RWPE2 (cell line): ENCODE measurements at regions not wholly inside any gene's neighbourhood (a gene's known extent, or its start where the extent isn't known, plus 50 kb on each side); places are given as distances from the start of the nearest gene placed in this dataset.

ENCODE experiments used
- ATAC-seq: fragments of 200-7000 bp; cut with Tn5 transposase; 3 replicates; pipeline ENCODE4 v1.9.1; 2021; ENCODE audit warnings: low read depth
- DNase-seq: peaks from one replicate; pipeline ENCODE4 v3.0.0-alpha.2; 2020; ENCODE audit warnings: low spot score
- H3K27ac ChIP-seq: fragments of 450-650 bp; 2 replicates; pipeline ENCODE4 v1.5.1; 2017; ENCODE audit warnings: mild to moderate bottlenecking; ENCODE audit not compliant: poor library complexity, severe bottlenecking
- H3K27me3 ChIP-seq: fragments of 250-450 bp; sonication (Bioruptor Pico); 2 replicates; pipeline ENCODE4 v1.5.1; 2021; ENCODE audit warnings: mild to moderate bottlenecking, moderate library complexity; ENCODE audit not compliant: insufficient read depth, poor library complexity, severe bottlenecking
- H3K36me3 ChIP-seq: fragments of 250-450 bp; sonication (Bioruptor Pico); 2 replicates; pipeline ENCODE4 v1.5.1; 2020; ENCODE audit warnings: low read depth, mild to moderate bottlenecking, moderate library complexity
- H3K4me1 ChIP-seq: fragments of 250-450 bp; sonication (Bioruptor Pico); 2 replicates; pipeline ENCODE4 v1.5.1; 2021; ENCODE audit warnings: mild to moderate bottlenecking, moderate library complexity; ENCODE audit not compliant: insufficient read depth, poor library complexity, severe bottlenecking
- H3K4me3 ChIP-seq: fragments of 250-450 bp; sonication (Bioruptor Pico); 2 replicates; pipeline ENCODE4 v1.5.1; 2021; ENCODE audit warnings: mild to moderate bottlenecking, moderate library complexity; ENCODE audit not compliant: severe bottlenecking
- H3K9me3 ChIP-seq: fragments of 250-450 bp; sonication (Bioruptor Pico); 2 replicates; pipeline ENCODE4 v1.5.1; 2021; ENCODE audit warnings: mild to moderate bottlenecking, moderate library complexity; ENCODE audit not compliant: severe bottlenecking
- CTCF ChIP-seq: fragments of 450-650 bp; IDR thresholded peaks from one replicate; pipeline ENCODE4 v1.5.1; 2017; ENCODE audit warnings: mild to moderate bottlenecking, moderate library complexity; ENCODE audit not compliant: poor library complexity, severe bottlenecking

DNA sequence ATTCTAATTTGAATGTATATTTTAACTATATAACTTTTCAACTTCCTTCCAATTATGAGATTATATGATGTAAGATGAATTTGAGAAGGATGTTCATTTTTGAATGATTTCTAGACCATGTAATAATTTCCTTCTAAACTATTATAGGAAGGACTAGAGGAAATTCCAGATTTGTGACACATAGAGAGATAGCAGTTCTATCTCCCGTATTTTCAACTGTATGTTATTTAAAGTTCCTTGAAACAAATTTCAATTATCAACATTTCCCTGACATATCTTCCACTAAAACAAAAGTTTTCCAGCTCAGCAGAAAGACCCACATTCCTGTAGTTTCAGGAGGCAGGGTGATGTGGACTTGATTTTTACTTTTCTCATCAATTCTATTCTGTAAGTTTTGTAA lies 396.7 kb upstream of the C1orf87 start:
- H3K4me1 ChIP-seq = no peaks in the 10 kb centered on the region
- no peak for DNase-seq
- no peak overlapping the region for H3K27ac ChIP-seq
- no peaks in the 10 kb centered on the region for H3K27me3 ChIP-seq
- H3K36me3 ChIP-seq = no peaks in the 10 kb centered on the region
- no peaks in the 10 kb centered on the region for H3K9me3 ChIP-seq
- H3K4me3 ChIP-seq = no peak overlapping the region
- TF ChIP-seq CTCF = no peak
- no peak for ATAC-seq

GRCh38 chr1:60463786-60464185 lies 390.2 kb upstream of the C1orf87 start:
- no peaks in the 10 kb centered on the region for H3K4me1 ChIP-seq
- H3K36me3 ChIP-seq = no peaks in the 10 kb centered on the region
- H3K27ac ChIP-seq = no peak overlapping the region
- DNase-seq (no peak), ATAC-seq (no peak)
- H3K27me3 ChIP-seq = no peaks in the 10 kb centered on the region
- TF ChIP-seq CTCF = no peak
- no peak overlapping the region for H3K4me3 ChIP-seq
- H3K9me3 ChIP-seq = no peaks in the 10 kb centered on the region

GRCh38 chr1:60463146-60463545 lies 389.6 kb upstream of the C1orf87 start:
- no peak for DNase-seq
- Histone ChIP-seq H3K27ac (no peak overlapping the region), H3K4me3 (no peak overlapping the region), H3K36me3 (no peaks in the 10 kb centered on the region), H3K4me1 (no peaks in the 10 kb centered on the region), H3K9me3 (no peaks in the 10 kb centered on the region), H3K27me3 (no peaks in the 10 kb centered on the region)
- ATAC-seq = no peak
- TF ChIP-seq CTCF = no peak

DNA sequence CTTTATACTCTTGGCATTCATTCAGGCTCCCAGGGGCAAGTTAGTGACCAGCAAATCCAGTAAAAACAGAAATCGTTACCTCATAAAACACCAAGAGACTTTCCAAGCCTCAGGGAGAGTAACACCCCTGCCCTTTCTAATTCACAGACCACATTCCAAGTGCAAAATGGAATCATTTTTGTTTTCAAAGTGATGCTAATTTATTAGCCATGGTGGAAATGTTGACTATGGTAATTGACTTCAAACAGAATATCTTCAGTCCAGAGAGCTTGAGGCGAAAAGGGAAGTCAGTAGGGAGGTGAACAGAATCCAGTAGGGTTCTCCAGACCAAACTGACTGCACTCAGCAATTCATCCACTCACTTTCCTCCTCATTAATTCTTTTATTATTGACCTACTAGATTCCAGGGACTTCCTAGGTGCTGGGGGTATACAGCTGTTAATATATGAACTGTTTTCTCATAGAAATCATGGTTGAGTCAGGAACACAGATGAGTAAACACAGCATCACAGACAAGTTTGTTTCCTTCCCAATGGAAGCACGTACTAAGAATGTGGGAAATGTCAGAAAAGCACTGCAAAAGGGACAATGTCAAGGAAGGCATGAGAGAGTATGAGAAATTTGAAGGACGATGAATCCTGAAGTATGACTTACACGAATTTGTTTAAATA lies 388.5 kb upstream of the C1orf87 start:
- DNase-seq = no peak
- ATAC-seq = no peak
- Histone ChIP-seq H3K4me1 (no peaks in the 10 kb centered on the region), H3K9me3 (no peaks in the 10 kb centered on the region), H3K27me3 (no peaks in the 10 kb centered on the region), H3K27ac (no peak overlapping the region), H3K36me3 (no peaks in the 10 kb centered on the region), H3K4me3 (no peak overlapping the region)
- TF ChIP-seq CTCF = no peak

DNA sequence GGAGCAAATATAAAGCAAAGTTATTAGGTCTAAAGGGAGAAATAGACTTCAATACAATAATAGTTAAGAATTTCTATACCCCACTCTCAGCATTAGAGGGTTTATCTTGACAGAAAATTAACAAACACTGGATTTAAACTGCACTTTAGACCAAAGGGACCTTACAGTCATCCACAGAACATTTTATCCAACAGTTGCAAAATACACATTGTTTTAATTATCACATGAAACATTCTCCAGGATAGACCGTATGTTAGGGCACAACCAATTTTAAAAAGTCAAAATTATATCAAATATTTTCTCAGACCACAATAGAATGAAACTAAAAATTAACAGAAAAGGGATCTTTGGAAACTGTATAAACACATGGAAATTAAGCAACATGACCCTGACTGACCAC lies 384.5 kb upstream of the C1orf87 start:
- no peak for TF ChIP-seq CTCF
- no peak for ATAC-seq
- H3K4me3 ChIP-seq = no peak overlapping the region
- DNase-seq = no peak
- H3K27me3 ChIP-seq = no peaks in the 10 kb centered on the region
- no peaks in the 10 kb centered on the region for H3K9me3 ChIP-seq
- no peak overlapping the region for H3K27ac ChIP-seq
- no peaks in the 10 kb centered on the region for H3K4me1 ChIP-seq
- no peaks in the 10 kb centered on the region for H3K36me3 ChIP-seq
